ENCODE measurements at regions not wholly inside any gene's neighbourhood (a gene's known extent, or its start where the extent isn't known, plus 50 kb on each side); places are given as distances from the start of the nearest gene placed in this dataset.

GRCh38 chr10:111944331-111944730 lies 239.2 kb downstream of the GPAM start:
- no peak for ATAC-seq (ENCODE audit: low FRiP score in 2 of 2)
- WGBS, 2 donors = 74 to 76% methylated on average over 4 to 5 of the region's 6 CpGs

DNA sequence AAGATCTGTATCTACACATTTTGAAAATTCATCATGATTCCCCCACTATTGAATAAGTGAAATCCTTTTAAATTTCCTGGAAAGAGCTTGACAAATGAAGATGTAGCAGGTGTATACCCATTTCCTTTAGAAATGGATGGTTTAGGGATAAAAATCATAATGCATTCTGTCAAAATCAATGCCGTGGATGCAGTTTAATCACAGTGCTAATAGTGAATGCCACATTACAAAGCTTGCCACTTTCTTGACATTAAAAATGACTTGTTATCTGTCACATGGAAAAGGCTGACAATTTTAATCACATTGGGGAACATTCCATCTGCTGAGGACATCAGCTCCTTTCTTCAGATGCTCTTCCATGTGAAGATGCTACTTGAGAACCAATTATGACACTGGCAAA lies 229.6 kb downstream of the GPAM start:
- TF ChIP-seq POLR2AphosphoS5 (IDR thresholded peaks at IDR 0.05) (no peak), POLR2A (IDR thresholded peaks at IDR 0.05) (no peak), EP300 (IDR thresholded peaks at IDR 0.05) (no peak), CTCF (IDR thresholded peaks at IDR 0.05) (no peak)
- Histone ChIP-seq H3K4me1 (no peaks in the 10 kb centered on the region), H3K36me3 (no peaks in the 10 kb centered on the region), H3K9me3 (peaks cover 0 to 10% (median 2%) of the 10 kb centered on the region in 4 donors), H3K27ac (no peak overlapping the region), H3K27me3 (no peaks in the 10 kb centered on the region), H3K4me3 (no peak overlapping the region)
- DNase-seq (no peak), ATAC-seq (ENCODE audit: low FRiP score in 2 of 2) (no peak)
- WGBS, 2 donors = 65 to 83% methylated on average over 1 of the region's 1 CpG

More at GRCh38 chr10:111944331-111944730, 239.2 kb downstream of the GPAM start:
- no peaks in the 10 kb centered on the region for H3K27me3 ChIP-seq
- no peaks in the 10 kb centered on the region for H3K36me3 ChIP-seq
- TF ChIP-seq CTCF (IDR thresholded peaks at IDR 0.05) (no peak), POLR2A (IDR thresholded peaks at IDR 0.05) (no peak), POLR2AphosphoS5 (IDR thresholded peaks at IDR 0.05) (no peak), EP300 (IDR thresholded peaks at IDR 0.05) (no peak)
- no peak overlapping the region for H3K4me3 ChIP-seq
- no peaks in the 10 kb centered on the region for H3K4me1 ChIP-seq
- H3K27ac ChIP-seq = no peak overlapping the region
- peak in 1 of 2 donors; percentile 2 for DNase-seq
- H3K9me3 ChIP-seq = no peaks in the 10 kb centered on the region

DNA sequence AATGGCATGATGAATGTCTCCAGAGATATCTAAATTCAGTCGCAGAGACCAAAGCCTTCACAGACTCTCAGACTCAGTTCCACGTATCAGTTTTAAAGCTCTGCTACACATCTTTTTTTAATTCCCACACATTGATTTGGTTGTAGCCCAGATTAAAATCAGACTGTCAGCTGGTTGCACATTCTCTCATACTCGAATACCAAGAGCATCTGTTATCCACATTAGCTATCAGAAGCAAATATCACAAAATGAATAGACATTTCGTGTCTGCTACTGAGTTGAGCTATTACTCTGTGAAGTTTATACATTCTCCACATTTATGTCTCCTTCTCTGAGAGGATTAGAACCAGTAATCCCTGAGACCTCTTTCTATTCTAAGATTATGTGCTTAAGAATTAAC lies 229.2 kb downstream of the GPAM start:
- no peak for DNase-seq

DNA sequence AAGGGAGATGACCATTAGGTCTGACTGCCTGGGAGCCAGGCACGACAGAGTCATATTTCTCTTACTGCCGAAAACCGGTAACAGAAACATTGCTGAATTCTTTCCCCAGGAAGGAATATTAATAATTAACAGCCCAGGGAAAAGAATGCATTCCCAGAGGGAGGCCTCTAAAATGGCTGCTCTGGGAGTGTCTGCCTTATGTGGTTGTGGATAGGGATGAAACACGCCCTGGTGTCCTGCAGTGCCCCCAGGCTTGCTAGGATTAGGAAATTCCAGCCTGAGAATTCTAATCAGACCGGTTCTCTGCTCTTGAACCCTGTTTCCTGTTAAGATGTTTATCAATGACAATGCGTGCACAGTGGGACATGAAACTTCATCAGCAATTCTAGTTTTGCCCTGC lies 226.7 kb downstream of the GPAM start:
- 84 to 86% methylated on average over 6 of the region's 6 CpGs for WGBS, 2 donors
- no peaks in the 10 kb centered on the region for H3K36me3 ChIP-seq
- no peak overlapping the region for H3K4me3 ChIP-seq
- DNase-seq (no peak), ATAC-seq (ENCODE audit: low FRiP score in 2 of 2) (no peak)
- no peak overlapping the region for H3K27ac ChIP-seq
- H3K4me1 ChIP-seq = no peaks in the 10 kb centered on the region
- TF ChIP-seq POLR2AphosphoS5 (IDR thresholded peaks at IDR 0.05) = no peak
- TF ChIP-seq CTCF (IDR thresholded peaks at IDR 0.05) = no peak
- no peaks in the 10 kb centered on the region for H3K27me3 ChIP-seq
- peaks cover 0 to 10% (median 2%) of the 10 kb centered on the region in 4 donors for H3K9me3 ChIP-seq

More for the DNA sequence above, 229.2 kb downstream of the GPAM start:
- TF ChIP-seq EP300 (IDR thresholded peaks at IDR 0.05) = no peak
- no peak for TF ChIP-seq POLR2AphosphoS5 (IDR thresholded peaks at IDR 0.05)
- TF ChIP-seq CTCF (IDR thresholded peaks at IDR 0.05) = no peak
- no peak for TF ChIP-seq POLR2A (IDR thresholded peaks at IDR 0.05)
- Histone ChIP-seq H3K27me3 (no peaks in the 10 kb centered on the region), H3K9me3 (peaks cover 0 to 10% (median 2%) of the 10 kb centered on the region in 4 donors), H3K4me3 (no peak overlapping the region), H3K4me1 (no peaks in the 10 kb centered on the region), H3K27ac (no peak overlapping the region), H3K36me3 (no peaks in the 10 kb centered on the region)
- 79 to 91% methylated on average over 4 of the region's 4 CpGs for WGBS, 2 donors
- ATAC-seq (ENCODE audit: low FRiP score in 2 of 2) = no peak

DNA sequence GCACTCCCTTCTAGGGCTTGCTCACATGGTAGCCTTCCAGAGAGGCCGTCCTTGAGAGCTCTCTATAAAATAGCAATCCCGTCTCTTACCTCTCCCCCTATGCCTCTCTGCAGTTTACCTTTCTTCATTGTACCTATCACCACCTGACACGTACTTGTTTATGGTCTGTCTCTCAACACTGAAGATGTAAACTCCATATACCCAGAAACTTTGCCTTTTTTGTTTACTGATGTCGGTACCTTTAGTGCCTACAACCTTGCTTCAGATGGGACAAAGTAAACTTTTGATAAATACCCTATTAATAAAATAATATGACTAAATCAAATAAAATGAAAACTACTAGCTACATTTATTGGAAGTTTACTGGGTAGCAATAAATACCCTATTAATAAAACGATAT lies 220.6 kb downstream of the GPAM start:
- Histone ChIP-seq H3K4me1 (no peaks in the 10 kb centered on the region), H3K9me3 (peaks cover 0 to under 1% (median 0%) of the 10 kb centered on the region in 4 donors), H3K4me3 (no peak overlapping the region), H3K27me3 (no peaks in the 10 kb centered on the region), H3K36me3 (no peaks in the 10 kb centered on the region), H3K27ac (no peak overlapping the region)
- TF ChIP-seq POLR2A (IDR thresholded peaks at IDR 0.05) (no peak), CTCF (IDR thresholded peaks at IDR 0.05) (no peak), POLR2AphosphoS5 (IDR thresholded peaks at IDR 0.05) (no peak), EP300 (IDR thresholded peaks at IDR 0.05) (no peak)
- no peak for ATAC-seq (ENCODE audit: low FRiP score in 2 of 2)
- no peak for DNase-seq
- 78 to 81% methylated on average over 5 of the region's 5 CpGs for WGBS, 2 donors

Data from upper lobe of left lung (tissue), 6 donors.